ENCODE measurements at regions not wholly inside any gene's neighbourhood (a gene's known extent, or its start where the extent isn't known, plus 50 kb on each side); places are given as distances from the start of the nearest gene placed in this dataset.

- DNase-seq (peak; percentile 71), ATAC-seq (ENCODE audit: low read depth) (peak; percentile 91)
- no peak overlapping the region for H3K27ac ChIP-seq (ENCODE audit: insufficient read depth, low read length)
- BruUV-seq (replicated peaks), result no TSS peak
- intact Hi-C loops (cut with micrococcal nuclease), result loop anchor here (1.0 to 2.0 kb wide), 3 partner anchors 122 to 258 kb away; partner anchors contain the start of gene FOXP4
- WGBS, 2 experiments (ENCODE audit: extremely low coverage in 2 of 2, insufficient read length in 1 of 2), result no CpG with 5 or more reads among the region's 4 CpGs
- H3K9me3 ChIP-seq (ENCODE audit: control insufficient read depth, insufficient read depth, low read length), result peaks cover 3% of the 10 kb centered on the region
- dilution Hi-C loops (cut with HindIII; ENCODE audit: low sequenced_read_pairs, unreplicated experiment), result no loop called here
- H3K4me2 ChIP-seq (ENCODE audit: low read depth, low read length), result no peak overlapping the region
- H2AK5ac ChIP-seq (ENCODE audit: low read depth, low read length), result no peak overlapping the region
- no peak overlapping the region for H4K8ac ChIP-seq (ENCODE audit: low read depth in 2 of 2, low read length in 2 of 2)
- no peak overlapping the region for H3K14ac ChIP-seq (replicated peaks; ENCODE audit: low read depth, low read length)
- no peak overlapping the region for H2BK5ac ChIP-seq (ENCODE audit: low read depth, low read length, poor library complexity, severe bottlenecking)
- no peak overlapping the region for H3K56ac ChIP-seq (ENCODE audit: extremely low read depth, insufficient read depth, low read length)
- H3K27me3 ChIP-seq (ENCODE audit: control insufficient read depth, insufficient read depth, low read length), result peaks cover 68% of the 10 kb centered on the region
- no peak overlapping the region for H2BK20ac ChIP-seq (ENCODE audit: low read depth, low read length)
- no peak overlapping the region for H4K5ac ChIP-seq (ENCODE audit: low read depth, low read length)
- H3K23ac ChIP-seq (ENCODE audit: low read depth, low read length), result no peak overlapping the region
- H2AK9ac ChIP-seq (replicated peaks; ENCODE audit: low read depth, low read length, poor library complexity), result no peak overlapping the region
- H3K9ac ChIP-seq (ENCODE audit: low read depth, low read length), result no peak overlapping the region
- in situ Hi-C loops (cut with MboI; ENCODE audit: low sequenced_read_pairs), result loop anchor here (5.0 kb wide), 1 partner anchor 168 kb away; no protein-coding TSS in a partner anchor
- H3K9me1 ChIP-seq (ENCODE audit: insufficient read depth, low read length), result no peaks in the 10 kb centered on the region
- no peak overlapping the region for H2AFZ ChIP-seq (replicated peaks; ENCODE audit: low read length, poor library complexity)
- H3K4ac ChIP-seq (ENCODE audit: low read depth, low read length), result no peak overlapping the region
- ChIA-PET CTCF (interaction anchor here (0.6 to 1.2 kb wide), 5 partner anchors 8 to 178 kb away, joined by 3 to 7 read pairs (median 4); no protein-coding TSS in a partner anchor), POLR2A (ENCODE audit: unreplicated experiment) (no interaction called here)
- no peaks in the 10 kb centered on the region for H3K79me1 ChIP-seq (ENCODE audit: low read depth in 1 of 2, low read length in 2 of 2)
- no peak overlapping the region for H2BK120ac ChIP-seq (ENCODE audit: low read depth, low read length)
- no peak overlapping the region for H2BK15ac ChIP-seq (ENCODE audit: low read depth, low read length)
- no peak overlapping the region for H3K18ac ChIP-seq (ENCODE audit: low read depth, low read length)
- TF ChIP-seq CTCF (conservative IDR thresholded peaks at IDR 0.05; ENCODE audit: low read depth, low read length) (peak; percentile 85), ELK1 (IDR thresholded peaks at IDR 0.05; ENCODE audit: borderline replicate concordance, low read depth, low read length) (no peak), RAD21 (IDR thresholded peaks at IDR 0.05; ENCODE audit: low read length) (peak; percentile 78), SMC3 (IDR thresholded peaks at IDR 0.05; ENCODE audit: low read depth, low read length) (peak; percentile 94), RFX5 (IDR thresholded peaks at IDR 0.05; ENCODE audit: low read depth, low read length) (no peak)
- no peak overlapping the region for H4K91ac ChIP-seq (ENCODE audit: insufficient read depth, low read depth, low read length)
- 0 out of 2 replicates have a peak, but pooled peaks cover 1% of the 10 kb centered on the region for H3K4me1 ChIP-seq (ENCODE audit: control insufficient read depth, insufficient read depth, low read length)
- H4K20me1 ChIP-seq (ENCODE audit: insufficient read depth, low read length), result no peaks in the 10 kb centered on the region
- no peaks in the 10 kb centered on the region for H3K36me3 ChIP-seq (ENCODE audit: control insufficient read depth, insufficient read depth, low read length)
- H3K4me3 ChIP-seq (ENCODE audit: insufficient read depth, low read depth, low read length), result no peak overlapping the region
Measured at GRCh38 chr6:41424370-41425058, 89.1 kb downstream of the NCR2 start.

Data from IMR-90 (cell line).